HG02943 (cell line): ENCODE measurements at regions not wholly inside any gene's neighbourhood (a gene's known extent, or its start where the extent isn't known, plus 50 kb on each side); places are given as distances from the start of the nearest gene placed in this dataset.

Experiments used
- ATAC-seq: cut with Tn5 transposase; IDR thresholded peaks from one replicate; pipeline ENCODE4 v1.9.1; 2021; ENCODE audit warnings: mild to moderate bottlenecking, low read depth, moderate library complexity; ENCODE audit not compliant: unreplicated experiment

GRCh38 chr5:147162740-147163139 is 72.1 kb upstream of the STK32A start:
- no peak for ATAC-seq

- no peak for ATAC-seq
Measured at GRCh38 chr5:147167529-147167928, 67.3 kb upstream of the STK32A start.

DNA sequence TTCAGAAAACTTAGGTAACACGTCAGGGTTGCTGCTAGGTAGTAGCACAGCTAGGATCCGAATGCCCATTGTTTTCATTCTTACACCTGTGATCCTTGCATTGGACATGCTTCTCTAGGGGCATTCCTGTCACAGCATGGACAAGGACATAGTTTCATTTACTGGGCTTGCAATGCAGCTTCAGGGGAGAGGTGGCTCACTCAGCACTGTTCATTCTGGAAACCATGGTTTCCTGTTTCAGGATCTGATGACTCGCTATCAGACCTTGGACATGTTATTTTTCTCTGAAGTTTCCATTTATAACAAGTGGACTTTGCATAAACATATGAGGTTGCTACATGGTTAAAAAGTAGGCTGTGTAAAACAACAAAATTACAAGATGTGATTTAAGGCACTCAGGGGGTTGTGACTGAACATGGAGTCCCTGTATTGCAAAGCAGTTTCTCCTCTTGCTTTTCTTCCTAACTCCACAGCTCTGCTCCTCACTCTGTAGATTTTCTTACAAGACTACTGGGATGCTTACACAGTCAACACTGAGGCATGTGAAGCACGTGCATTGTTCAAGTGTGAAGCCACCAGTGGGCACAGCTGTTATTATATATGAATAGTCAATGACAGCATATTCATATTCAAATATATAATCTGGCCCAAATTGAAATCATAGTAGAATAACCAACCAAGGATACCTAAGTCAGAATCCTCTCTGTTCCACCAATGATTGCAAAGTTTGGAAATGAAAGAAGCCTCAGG is 66.1 kb upstream of the STK32A start:
- no peak for ATAC-seq

GRCh38 chr5:147169399-147169798 is 65.4 kb upstream of the STK32A start:
- peak; percentile 56 for ATAC-seq

DNA sequence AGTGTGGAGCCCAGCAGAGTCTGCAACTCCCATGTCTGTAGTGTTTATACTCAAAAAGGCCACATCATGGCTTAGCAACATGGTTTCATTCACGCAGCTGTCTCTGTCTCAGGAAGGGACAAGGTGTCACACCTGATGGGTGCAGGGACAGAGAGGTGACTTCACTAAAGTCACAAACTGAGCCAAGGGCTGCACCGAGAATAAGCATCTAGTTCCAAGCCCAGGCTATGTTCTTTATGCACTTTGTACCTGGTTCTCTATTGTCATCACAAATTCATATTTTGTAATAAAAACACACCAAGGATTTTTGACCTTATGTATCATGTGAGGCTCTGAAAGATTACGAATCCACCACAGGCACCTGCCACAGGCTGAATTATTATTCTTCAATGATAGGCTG is 64.9 kb upstream of the STK32A start:
- ATAC-seq, result peak; percentile 31

GRCh38 chr5:147170603-147171002 is 64.2 kb upstream of the STK32A start:
- peak; percentile 80 for ATAC-seq

DNA sequence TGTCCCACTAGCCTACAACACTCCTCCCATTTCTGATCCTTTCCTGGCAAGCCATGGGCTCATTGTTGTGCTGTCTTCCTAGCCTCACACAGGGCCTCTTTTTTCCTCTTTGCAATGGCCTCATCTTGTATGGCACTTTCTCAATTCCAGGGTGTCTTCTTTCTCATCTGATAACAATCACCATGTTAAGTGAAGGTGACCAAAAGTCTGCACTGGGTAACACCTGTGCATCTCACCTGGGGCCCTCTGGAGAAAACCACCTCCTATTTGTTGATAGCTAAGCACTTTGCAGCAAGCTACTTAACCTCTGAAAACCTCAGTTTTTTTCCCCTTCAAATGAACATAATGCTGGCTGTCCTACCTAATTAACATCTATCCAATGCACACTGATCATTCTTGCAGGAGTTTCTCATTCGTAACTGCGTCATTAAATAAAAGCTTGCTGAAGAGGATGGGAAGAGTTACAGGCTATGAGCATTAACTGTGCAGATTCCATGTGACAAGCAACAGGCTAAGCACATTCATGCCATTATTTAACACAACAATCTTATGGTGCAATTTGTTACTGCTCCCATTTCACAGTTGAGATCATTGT is 60.1 kb upstream of the STK32A start:
- ATAC-seq, result no peak

DNA sequence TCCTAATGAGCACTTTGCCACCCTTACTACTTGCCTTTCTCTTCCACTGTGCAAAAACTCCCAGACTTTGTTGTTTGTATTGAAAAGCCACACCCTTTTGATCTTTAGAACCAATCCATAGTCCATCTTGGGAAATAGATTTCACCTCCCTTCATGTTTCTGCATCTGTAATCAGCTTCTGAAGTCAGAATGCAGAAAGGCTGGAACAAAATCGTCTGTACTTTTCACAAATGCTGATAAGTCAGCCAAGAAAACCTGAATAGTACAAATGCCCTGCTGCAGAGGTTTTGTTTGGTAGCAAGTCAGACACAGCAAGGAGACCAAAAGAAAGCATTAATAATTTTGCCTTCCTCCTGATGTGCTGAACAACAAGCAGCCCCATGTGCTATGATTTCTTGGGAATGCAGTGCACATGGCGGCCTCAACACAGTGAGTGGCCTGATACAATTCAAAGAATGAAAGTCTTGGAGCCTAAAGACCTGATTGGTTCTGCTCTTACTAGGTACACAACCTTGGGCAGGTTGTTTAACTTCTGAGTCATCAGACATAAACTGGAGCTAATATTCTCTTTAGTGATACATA is 59.2 kb upstream of the STK32A start:
- ATAC-seq, result no peak

- no peak for ATAC-seq
Measured at GRCh38 chr5:147176422-147176821, 58.4 kb upstream of the STK32A start.

DNA sequence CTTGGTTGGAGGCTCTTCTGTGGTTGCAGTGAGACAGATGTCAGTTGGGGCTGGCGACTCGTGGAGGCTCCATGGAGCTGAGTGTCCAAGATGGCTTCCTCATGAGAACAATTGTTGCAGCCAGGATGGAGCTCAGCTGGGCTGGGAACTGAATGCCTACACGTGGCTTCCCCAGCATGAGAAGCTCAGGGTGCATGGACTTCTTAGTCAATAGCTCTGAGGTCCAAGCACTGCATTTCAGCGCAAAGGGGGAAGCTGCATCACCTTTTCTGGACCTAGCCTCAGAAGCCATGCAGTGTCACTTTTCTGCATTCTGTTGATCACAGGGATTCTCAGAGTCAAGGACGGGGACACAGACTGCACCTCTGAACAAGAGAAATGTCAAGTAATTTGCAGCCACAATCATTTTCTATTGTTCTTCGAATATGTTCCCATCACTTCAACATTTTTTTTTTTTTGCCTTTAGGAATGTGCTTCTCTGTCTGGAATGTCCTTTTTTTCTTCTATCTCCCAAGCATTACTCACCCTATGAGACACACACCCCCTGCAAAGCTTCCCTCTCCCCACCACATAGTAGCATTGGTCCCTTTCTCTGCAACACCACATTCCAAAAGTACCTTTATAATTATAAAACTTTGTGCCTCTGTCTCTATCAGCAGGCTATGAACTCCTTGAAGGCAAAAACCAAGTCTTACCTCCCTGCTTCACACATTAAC is 57.5 kb upstream of the STK32A start:
- ATAC-seq, result no peak

GRCh38 chr5:147179562-147180147 is 55.2 kb upstream of the STK32A start:
- ATAC-seq, result no peak

DNA sequence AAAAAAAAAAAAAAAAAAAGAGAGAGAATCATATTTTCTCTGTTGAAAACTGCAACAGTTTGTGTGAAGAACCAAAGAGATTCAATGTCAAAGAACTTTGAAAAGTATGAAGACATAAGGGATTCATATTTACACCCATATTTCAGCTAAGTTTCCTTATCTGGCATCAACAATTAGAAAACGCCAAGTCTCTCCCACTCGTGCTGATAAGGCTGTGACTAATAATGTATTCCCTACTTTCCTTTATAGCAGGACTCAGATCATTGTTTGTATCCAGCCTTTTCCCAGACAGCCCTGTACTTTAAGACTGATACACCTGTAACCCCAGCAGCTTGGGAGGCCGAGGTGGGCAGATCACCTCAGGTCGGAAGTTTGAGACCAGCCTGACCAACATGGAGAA is 54.1 kb upstream of the STK32A start:
- no peak for ATAC-seq
